ENCODE measurements at regions not wholly inside any gene's neighbourhood (a gene's known extent, or its start where the extent isn't known, plus 50 kb on each side); places are given as distances from the start of the nearest gene placed in this dataset.

DNA sequence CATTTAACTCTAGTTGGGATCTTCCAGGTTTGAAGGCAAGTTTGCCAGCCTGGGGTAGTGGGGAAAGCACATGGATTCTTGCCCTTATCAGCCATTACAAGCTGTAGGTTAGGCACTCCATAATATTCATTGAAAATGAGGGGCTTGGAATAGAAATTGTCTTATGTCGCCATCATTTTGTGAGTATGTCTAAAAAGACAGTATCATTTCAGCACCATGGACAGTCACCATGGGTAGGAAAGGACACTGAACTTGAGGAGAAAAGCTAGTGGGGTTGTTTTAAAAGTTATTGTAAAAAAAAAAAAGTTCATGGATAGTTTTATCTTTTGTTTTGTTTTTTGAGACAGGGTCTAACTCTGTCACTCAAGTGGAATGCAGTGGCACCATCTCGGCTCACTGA is 356.1 kb downstream of the HNRNPD start:
- ChIA-PET POLR2A (ENCODE audit: partially characterized antibody) (no interaction called here), CTCF (ENCODE audit: partially characterized antibody) (interaction anchor here (1.6 kb wide), 1 partner anchor 11 kb away, joined by 3 read pairs; no protein-coding TSS in a partner anchor)
- Histone ChIP-seq H2BK120ac (replicated peaks; ENCODE audit: low read depth, low read length) (no peak overlapping the region), H3K4me1 (replicated peaks in 1 of 4; ENCODE audit: control insufficient read depth in 3 of 4, insufficient read depth in 4 of 4, low read length in 3 of 4) (no peaks in the 10 kb centered on the region), H2BK5ac (ENCODE audit: low read depth, low read length) (no peak overlapping the region), H4K20me1 (replicated peaks in 1 of 2; ENCODE audit: control insufficient read depth in 1 of 2, insufficient read depth in 2 of 2, low read length in 2 of 2) (no peaks in the 10 kb centered on the region), H3K23ac (ENCODE audit: insufficient read length) (no peak overlapping the region), H3K9me3 (ENCODE audit: insufficient read depth in 2 of 2, low read depth in 1 of 2, low read length in 1 of 2) (peaks cover 0 to 11% of the 10 kb centered on the region in 2 experiments; a peak in 2 of 4 replicates), H4K91ac (replicated peaks; ENCODE audit: insufficient read length, low read length) (no peak overlapping the region), H4K8ac (ENCODE audit: extremely low read depth, insufficient read depth, low read length) (no peak overlapping the region), H2AFZ (ENCODE audit: low read length) (no peak overlapping the region), H3K27ac (ENCODE audit: low read depth, low read length) (no peak overlapping the region), H3K56ac (replicated peaks; ENCODE audit: insufficient read length, low read depth, low read length) (no peak overlapping the region), H2BK20ac (ENCODE audit: low read length) (no peak overlapping the region), H4K5ac (ENCODE audit: insufficient read length, low read depth, low read length) (no peak overlapping the region), H3K14ac (ENCODE audit: insufficient read length) (no peak overlapping the region), H3K4ac (replicated peaks; ENCODE audit: insufficient read length, low read depth, low read length) (no peak overlapping the region), H3K36me3 (ENCODE audit: control insufficient read depth in 2 of 4, insufficient read depth in 4 of 4, low read length in 3 of 4) (no peaks in the 10 kb centered on the region), H3K23me2 (ENCODE audit: low read depth, low read length) (no peaks in the 10 kb centered on the region), H3K9ac (replicated peaks in 1 of 4; ENCODE audit: extremely low read depth in 1 of 4, low read depth in 3 of 4, low read length in 3 of 4) (no peak overlapping the region), H2BK12ac (ENCODE audit: low read depth, low read length) (no peak overlapping the region), H3K4me2 (ENCODE audit: insufficient read depth in 1 of 2, low read depth in 2 of 2, low read length in 2 of 2) (no peak overlapping the region), H3K4me3 (ENCODE audit: extremely low read depth in 1 of 4, insufficient read depth in 2 of 4, low read depth in 3 of 4, low read length in 4 of 4) (no peak overlapping the region), H3K79me1 (ENCODE audit: low read depth, low read length) (no peaks in the 10 kb centered on the region), H3K27me3 (replicated peaks in 1 of 4; ENCODE audit: control insufficient read depth in 3 of 4, extremely low read depth in 1 of 4, insufficient read depth in 3 of 4, low read length in 3 of 4) (no peaks in the 10 kb centered on the region), H3K18ac (ENCODE audit: extremely low read depth, low read length) (no peak overlapping the region), H3K79me2 (ENCODE audit: control insufficient read depth in 1 of 2, insufficient read depth in 2 of 2, low read length in 2 of 2) (no peaks in the 10 kb centered on the region), H2AK5ac (ENCODE audit: low read depth, low read length) (no peak overlapping the region), H2BK15ac (ENCODE audit: low read length) (no peak overlapping the region)
- FAIRE-seq: no peak
- 92% methylated on average over 2 of the region's 2 CpGs; no CpG with 5 or more reads in 1 of the 2 experiments for WGBS, 2 experiments (ENCODE audit: extremely low coverage in 1 of 2, insufficient coverage in 1 of 2, insufficient read length in 1 of 2, insufficient replicate concordance in 2 of 2, low coverage in 1 of 2, low lambda C conversion rate in 2 of 2, missing lambda C conversion rate in 1 of 2)
- DNase-seq (ENCODE audit: low read depth in 1 of 2, low spot score in 2 of 2): no peak
- TF ChIP-seq CREB1 (IDR thresholded peaks at IDR 0.05) (no peak), POU5F1 (IDR thresholded peaks at IDR 0.05; ENCODE audit: low read depth, low read length) (no peak), TAF7 (optimal IDR thresholded peaks at IDR 0.05; ENCODE audit: borderline replicate concordance, low read depth, low read length) (no peak)

Measured in H1 (cell line).